DMS 273 (cell line): ENCODE measurements at regions not wholly inside any gene's neighbourhood (a gene's known extent, or its start where the extent isn't known, plus 50 kb on each side); places are given as distances from the start of the nearest gene placed in this dataset.

Experiments used
- DNase-seq: peaks from one replicate; lab custom pipeline; 2025; ENCODE audit not compliant: unreplicated experiment; lab: John Stamatoyannopoulos, UW

DNA sequence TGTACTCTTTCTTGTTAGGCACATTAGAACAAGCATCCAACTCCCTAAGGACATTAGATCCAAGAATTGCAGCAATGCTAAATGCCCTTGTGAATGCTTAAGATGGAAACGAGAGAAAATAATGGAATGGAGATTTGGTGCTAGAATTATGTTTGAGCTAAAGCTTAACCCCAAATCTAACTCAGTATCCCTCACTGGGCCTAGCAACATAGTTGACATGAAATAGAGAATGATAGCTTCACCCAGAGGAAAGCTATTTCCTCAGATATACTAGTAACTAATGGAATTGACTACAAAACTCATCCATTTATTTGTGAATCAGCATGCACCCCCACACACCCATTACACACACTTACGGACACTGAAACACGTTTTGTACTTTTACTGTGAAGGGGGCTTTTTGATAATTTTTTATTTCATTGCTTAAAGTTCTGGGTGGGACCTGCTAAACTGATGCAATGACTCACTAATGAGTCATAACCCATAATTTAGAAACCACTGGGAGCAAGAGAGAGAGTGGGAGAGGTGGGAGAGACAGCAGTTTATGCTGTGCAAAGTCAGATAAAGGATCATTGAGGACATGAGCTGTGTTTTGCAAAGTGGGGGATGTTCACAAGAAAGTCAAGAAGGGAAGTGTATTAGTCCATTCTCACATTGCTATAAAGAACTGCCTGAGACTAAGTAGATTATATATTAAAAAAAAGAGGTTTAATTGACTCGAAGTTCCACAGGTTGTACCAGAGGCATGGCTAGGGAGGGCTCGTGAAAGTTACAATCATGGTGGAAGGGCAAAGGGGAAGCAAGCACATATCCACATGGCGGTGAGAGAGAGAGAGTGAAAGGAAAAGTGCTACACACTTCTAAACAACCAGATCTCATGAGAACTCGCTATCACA is 382.7 kb downstream of the SFMBT2 start:
- DNase-seq = no peak

DNA sequence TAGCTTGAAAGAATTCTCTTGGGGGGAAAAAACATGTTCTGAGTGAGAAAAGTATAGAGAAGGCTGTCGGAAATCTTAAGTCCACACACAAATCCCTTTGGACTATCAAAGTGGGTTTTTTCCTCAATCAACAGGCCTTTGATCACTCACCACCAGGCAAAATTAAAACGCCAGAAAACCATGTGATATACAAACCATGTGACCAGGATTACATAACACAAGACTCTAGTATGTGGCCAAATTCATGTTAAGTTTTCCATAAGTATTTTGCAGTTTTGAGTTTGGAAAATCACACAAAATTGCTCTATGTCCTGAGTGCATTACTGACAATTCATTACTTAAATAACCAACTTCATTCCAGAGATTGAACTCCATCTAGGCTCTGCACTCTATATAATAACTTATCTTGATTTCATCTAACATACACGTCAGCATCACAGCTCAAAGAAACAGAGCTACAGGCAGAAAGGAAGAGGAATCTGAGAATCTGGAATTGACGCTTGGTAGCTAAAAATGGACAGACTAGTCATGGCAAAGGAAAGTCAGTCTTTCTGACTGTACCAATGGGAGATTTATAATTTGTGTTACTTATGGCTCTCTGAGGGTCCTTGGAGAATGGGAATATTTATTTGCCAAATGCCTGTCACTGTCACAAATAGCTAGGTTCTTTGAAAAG is 383.5 kb downstream of the SFMBT2 start:
- DNase-seq = no peak

DNA sequence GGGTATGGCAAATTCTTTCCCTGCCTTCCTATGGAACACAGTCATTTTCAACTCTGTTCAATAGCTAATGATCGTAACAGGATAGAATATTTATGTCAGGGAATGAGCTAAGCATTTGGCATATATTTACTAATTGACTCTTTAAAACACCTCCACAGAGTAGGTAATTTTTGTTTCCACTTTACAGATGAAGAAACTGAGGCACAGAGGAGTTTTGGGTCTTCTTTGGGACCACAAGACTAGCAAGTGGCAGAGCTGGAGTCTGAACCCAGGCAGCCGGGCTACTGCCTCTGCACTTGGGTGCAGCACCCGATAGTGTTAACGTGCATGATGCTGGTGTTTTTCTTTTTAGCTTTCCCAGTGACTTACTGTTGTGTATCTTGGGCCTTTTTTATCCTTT is 384.0 kb downstream of the SFMBT2 start:
- no peak for DNase-seq

DNA sequence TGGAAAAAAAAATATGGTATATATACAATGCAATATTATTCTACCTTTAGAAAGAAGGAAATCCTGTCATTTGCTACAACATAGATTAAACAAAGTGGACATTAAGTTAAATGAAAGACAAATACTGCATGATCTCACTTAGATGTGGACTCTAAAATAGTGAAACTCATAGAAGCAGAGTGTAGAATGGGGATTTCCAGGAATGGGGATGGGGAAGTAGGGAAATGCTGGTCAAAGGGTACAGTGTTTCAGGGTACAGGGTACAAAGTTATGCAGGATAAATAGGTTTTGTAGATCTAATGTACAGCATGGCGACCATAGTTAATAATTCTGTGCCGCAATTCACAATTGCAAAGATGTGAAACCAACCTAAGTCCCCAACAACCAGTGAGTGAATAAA is 385.5 kb downstream of the SFMBT2 start:
- DNase-seq = no peak

DNA sequence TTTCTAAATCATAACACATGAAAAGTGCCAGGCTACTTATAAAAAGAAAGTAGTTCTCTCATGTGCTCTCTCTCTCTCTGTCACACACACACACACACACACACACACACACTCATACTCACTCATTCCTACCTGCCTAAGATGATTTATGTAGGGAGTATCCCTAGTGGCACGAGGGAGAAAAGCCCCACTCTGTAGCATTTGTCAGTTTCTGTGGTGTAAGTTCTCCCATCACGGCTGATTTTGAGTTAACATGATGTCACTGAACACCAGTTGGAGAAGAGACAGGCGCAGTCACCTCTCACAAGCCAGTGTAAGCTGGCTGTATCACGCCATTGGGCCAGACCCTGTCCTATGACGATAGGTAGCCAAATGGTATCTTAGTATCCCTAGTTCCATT is 395.4 kb downstream of the SFMBT2 start:
- no peak for DNase-seq

DNA sequence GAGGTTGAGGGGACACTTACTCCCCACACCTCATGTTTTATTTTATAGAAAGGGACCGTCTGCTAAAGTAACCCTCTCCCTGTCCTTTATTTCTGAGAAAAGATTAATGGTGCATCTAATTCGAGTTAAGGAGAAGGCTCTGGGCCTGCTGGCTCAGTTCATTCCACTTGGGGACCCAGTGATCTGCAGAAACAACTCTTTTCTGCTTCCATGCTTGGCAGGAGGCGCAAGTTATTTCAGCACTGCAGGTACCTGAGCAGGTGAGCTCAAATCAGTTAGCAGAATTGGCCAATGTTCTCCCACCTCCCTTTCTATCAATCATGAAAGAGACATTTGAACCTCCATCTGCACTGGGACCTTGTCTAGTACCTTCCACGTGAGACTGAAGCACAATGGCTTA is 396.1 kb downstream of the SFMBT2 start:
- DNase-seq = no peak

DNA sequence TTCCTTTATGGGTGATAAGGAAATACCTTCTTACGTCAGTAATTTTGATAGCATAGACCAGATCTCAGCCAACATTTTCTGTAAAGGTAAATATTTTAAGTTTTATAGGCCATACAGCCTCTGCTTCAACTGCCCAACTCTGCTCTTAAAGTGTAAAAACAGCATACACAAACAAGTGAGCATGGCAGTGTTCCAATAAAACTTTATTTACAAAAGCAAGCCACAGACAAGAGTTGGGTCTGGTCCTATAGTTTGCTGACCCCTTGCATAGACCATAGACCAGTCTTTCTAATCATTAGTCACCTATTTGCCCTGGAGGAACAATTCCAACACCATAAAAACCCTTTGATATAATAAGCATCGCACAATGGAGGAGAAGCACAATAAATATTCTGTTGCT is 398.8 kb downstream of the SFMBT2 start:
- DNase-seq = no peak

DNA sequence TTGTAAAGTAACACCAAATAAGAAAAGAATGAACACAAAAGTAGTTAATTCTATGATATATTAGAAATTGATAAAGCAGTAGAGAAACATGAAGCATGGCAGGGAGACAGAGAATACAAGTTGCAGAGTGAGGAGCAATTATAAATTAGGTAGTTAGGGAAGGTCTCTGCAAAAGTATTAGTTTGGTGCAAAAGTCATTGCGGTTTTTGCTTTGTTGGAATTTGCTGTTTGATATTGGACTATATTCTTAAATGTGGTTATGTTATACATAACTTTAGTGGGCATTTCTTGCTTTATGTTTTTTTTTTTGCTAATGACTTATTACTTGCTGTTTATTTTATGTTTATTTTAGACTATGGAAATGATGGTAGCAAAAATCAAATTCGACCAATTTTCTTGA is 402.2 kb downstream of the SFMBT2 start:
- DNase-seq = no peak

DNA sequence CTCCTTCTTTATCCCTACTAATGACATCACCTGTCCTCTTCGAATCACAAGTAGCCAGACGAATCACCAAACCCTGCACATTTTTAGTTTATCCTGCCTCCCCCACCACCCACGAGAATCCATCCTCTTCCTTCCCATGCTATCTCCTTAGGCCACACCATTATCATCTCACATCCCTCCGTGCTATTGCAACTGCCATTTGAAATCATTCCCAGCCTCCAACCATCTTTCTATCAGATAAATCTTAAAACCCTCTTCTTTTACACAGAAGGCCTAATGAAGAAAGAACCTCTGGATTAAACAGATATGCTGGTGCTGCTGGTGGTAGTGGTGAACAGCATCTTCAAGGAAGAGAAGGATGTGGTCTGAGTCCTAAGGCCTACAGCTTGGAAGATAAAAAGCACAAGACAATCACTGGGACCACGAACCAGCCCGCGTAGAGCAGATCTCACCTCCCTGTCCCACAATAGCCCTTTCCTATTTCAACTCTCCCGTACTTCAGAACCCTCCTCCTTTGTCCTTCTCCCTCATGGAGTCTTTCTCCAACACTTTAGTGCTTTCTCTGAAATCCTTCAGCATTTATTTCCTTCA is 403.1 kb downstream of the SFMBT2 start:
- no peak for DNase-seq

DNA sequence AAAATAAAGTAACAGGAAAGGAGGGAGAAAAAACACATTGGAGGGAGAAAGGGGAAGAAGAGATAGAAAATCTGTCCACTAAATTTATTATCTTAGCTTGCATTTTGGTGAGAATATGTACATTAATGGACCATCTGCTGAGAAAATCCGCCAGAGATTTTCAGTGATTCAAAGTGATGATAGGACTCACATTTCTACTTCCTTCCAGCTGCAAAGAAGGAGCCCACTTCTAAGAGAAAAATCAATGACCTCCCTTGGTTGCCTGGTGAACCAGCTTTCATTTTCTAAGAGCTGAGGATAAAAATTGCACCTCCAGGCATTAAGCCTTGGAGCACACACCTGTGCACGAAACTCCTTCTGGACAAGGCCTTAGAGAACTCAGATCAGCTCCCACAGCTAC is 404.3 kb downstream of the SFMBT2 start:
- DNase-seq = no peak

DNA sequence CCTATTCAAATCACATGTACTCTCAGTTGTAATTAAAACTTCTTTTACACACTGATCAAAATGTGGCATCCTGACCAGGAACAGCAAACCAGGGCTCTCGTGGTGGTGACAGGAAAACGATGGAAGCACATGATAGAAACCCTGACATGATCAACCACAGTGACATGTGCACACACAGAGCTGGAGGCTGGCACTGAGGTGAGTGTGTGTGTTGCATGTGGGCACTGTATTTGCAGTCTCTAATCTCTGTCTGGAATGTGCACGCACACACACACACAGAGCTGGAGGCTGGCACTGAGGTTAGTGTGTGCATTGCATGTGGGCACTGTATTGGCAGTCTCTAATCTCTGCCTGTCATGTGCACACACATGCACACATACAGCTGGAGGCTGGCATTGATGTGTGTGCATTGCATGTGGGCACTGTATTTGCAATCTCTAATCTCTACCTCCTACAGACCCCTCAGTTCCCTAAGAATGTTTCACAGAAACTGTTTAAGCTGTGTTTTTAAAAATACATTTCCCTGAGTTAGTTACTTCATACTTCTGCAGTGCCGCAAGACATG is 406.9 kb downstream of the SFMBT2 start:
- no peak for DNase-seq

DNA sequence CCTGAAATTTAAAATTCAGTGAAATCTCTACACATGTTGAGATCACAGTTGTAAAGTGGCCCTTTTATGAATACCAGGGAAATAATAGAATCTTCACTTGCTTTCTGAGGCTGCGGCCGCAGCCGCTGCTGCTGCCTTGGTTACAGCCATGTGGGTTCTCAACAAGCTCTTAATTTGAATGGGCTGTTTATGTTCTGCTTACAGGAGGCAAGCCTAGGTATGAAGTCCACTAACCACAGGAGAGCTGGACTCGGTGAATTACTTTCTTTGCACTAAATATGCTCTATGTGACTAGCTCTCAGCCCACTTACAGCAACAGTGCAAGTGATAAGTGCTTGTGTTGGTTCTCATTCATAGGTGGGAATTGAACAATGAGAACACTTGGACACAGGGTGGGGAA is 410.8 kb downstream of the SFMBT2 start:
- DNase-seq = no peak

DNA sequence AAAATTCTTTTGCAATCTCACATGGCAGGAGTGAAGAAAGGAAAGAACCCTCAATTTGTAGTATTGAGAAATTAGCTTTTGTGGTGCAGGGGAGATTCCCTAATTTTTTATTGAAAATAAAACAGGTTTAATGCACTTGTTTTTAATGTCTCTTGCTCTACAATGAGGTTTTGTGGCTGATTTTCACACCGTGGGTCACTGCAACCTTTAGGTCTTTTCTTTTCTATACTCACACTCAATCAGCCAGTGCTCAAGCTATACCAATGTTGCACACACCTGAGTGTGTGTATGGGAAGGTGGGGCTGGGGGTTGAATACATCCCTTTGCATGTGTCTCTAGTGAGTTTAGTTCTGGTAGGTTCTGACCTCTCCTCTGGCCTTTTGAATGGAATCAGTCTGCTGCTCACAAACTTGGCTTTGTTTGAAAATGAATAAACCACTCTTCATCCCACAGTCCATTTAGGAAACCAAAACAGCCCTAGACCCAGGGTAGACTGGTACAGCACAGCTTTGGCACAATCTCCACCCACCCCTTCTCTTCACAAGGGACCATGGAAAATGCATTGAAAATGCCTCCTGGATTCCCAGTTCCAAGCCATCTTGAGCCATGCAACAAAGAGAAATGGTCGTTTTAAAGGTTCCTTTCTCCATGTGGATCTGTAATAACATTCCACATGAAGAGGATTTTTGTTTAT is 411.5 kb downstream of the SFMBT2 start:
- no peak for DNase-seq

DNA sequence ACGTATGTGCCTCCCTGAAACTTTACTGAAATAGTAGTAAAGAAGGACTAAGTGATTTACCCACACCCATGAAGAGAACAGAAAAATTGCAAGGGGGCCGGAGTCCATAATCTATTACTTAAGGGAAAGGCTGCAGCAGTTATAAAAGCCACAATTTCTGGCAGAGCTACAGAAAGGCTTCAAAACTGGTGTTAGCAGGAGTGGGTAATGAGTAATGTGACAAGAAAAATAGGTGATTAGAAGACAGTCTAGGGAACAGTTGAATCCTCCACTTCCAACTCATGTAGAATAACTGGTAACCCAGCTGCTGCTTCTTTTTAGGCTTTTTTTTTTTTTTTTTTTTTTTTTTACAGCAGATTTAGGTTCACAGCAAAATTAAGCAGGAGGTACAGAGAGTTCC is 413.3 kb downstream of the SFMBT2 start:
- DNase-seq = no peak

DNA sequence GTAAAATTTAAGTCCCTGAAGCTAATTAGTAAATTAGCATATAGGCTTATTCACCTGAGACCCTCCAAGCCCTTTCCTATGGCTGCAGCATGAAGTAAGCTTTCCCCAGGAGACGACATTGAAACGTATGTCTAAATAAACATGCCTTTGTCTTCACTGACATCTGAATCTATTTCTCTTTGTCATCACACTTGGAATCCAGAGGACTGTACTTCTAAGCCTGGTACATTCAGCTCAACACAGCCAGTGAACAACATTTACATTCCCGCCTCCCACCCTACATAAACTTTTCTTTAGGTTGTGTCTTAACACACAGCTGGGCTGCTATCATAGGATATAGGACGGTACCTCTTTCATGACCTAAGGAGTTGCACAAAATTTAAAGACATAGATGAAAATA is 414.4 kb downstream of the SFMBT2 start:
- no peak for DNase-seq

DNA sequence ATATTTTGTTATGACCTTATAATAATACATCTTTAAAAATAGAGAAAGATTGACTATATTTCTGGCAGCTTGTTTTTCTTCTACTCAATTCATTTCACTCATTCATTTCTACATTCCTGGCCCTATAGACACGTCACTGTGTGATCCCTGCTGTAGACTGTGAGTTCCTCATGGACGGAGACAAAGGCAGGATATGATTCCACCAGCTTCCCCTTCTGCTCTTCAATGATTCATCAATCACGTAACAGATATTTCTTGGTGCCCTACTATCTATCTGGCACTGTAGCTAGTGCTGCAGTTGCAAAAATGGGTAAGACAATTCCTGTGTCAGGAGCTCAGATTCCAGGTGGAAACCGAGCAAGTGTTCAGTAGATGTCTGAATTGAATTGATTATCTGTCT is 415.0 kb downstream of the SFMBT2 start:
- DNase-seq = no peak

DNA sequence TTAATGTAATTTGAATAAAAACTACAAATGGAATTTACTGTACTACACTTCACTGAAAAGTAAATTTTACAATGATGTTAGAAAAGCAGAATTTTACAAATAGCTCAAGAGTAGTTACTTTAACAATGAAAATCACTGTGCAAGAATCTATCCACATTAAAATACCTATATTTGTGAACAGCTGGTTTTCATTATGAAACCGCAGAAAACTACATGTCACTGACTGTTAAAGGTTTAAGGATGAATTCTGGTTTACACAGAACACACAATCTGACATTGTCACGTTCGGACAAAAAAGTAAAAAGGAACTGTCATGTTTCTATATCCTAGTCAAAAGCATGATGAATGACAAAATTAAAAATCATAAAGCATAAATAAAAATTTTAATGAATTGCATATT is 415.3 kb upstream of the PRKCQ start:
- no peak for DNase-seq

DNA sequence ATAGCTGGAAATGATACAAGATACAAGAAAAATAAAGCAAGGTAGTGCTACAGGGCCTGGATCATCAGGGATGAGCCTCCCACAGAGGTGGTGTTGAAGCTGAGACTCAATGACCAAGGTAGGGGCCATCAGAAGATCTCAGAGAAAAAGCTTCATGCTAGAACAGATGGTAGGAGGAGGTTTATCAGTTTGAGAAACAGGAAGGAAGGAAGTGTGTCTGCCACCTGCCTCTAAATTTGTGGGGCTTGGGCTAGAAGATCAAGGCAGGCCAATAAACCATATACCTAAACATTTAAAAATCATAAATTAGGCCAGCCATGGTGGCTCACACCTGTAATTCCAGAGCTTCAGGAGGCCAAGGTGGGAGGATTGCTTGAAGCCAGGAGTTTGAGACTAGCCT is 410.8 kb upstream of the PRKCQ start:
- DNase-seq = no peak

DNA sequence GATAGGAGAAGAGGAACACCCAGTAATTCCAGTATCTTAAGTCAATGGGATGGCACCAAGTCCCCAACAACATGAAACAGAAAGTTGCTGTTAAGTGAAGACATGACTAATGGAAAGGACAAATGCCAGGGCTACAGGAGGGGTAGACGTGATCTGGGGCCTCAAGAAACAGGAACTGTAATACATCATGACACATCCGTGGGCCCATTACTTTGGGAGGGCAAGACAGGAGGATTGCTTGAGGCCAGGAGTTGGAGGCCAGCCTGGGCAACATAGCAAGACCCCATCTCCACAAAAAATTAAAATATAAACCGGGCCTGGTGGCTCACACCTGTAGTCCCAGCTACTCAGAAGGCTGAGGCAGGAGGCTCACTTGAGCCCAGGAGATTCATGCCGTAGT is 408.6 kb upstream of the PRKCQ start:
- no peak for DNase-seq

DNA sequence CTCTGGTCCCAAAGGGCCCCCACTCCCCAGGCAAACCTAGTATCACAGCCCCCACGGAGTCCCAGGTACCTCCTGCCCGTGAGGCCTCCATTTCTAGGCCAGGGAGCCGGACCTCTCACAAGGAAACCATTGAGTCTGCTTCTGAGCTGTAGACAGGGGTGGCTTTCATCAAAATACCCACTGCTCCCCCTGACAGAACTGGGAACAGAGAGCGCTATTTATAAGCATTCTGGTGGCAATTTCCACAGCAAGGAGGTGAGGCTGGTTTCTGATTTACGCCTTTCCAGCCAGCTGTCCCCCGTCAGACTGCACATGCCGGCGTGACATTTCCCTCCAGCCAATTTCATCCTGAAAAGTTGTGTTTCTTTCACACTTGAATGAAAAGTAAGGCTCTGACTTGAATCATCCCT is 407.5 kb upstream of the PRKCQ start:
- no peak for DNase-seq

DNA sequence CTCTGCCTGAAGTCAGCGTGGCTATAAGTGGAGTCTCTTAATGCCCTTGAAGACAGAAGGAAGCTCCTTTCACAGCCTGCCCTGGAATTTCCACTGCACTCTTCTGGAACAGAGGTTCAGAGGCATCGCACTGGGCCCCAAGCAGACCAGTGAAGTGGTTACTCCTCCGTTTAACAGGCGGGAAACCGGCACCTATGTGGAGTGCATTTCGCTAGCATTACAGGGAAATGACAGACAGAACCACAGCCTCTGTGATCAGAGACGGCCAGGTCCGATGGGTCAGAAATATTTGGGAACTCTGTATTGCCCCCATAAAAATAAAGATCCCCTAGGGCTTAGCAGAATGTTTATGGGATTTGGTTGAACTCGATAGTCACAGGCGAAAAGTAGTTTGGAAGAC is 406.9 kb upstream of the PRKCQ start:
- no peak for DNase-seq
